HCT116 (cell line): ENCODE measurements at regions not wholly inside any gene's neighbourhood (a gene's known extent, or its start where the extent isn't known, plus 50 kb on each side); places are given as distances from the start of the nearest gene placed in this dataset.

Experiments
- ATAC-seq: fragments of 200-7000 bp; cut with Tn5 transposase; 2 replicates; pipeline ENCODE4 v1.9.1; 2020; ENCODE audit warnings: mild to moderate bottlenecking, moderate library complexity
- BruUV-seq: library from RNA; stranded (reverse); fragments of 400-500 nt; replicated peaks from 2 replicates; lab custom pipeline; 2021; lab: Mats Ljungman, UMichigan
- CTCF ChIA-PET: fragments of 300-600 bp; sonication (Branson Sonifier 250); formaldehyde crosslinking; loops from one replicate; lab custom pipeline; 2021; ENCODE audit warnings: antibody characterized with exemption; lab: Charles Lee
- POLR2A ChIA-PET: fragments of 300-600, 350-600 bp; sonication (Branson Sonifier 250); formaldehyde crosslinking; loops from one replicate; lab custom pipeline; 2021; ENCODE audit warnings: antibody characterized with exemption; lab: Charles Lee
- RAD21 ChIA-PET, 2 experiments: fragments of 300-600 bp; sonication (Branson Sonifier 250); formaldehyde crosslinking; loops; one replicate each; lab custom pipeline; 2023; ENCODE audit warnings: low total read pairs in 2 of 2; ENCODE audit not compliant: uncharacterized antibody in 2 of 2, unreplicated experiment in 2 of 2, low non-redundant PET in 1 of 2; lab: Charles Lee
- DNase-seq: peaks from one replicate; pipeline ENCODE4 v3.0.0-alpha.2; 2010; ENCODE audit warnings: low read depth, low spot score
- H2AFZ ChIP-seq: fragments of 200-600 bp; shearing (Covaris generic), sonication (generic); 2 replicates; pipeline ENCODE4 v1.6.1; 2017; ENCODE audit warnings: low read depth, mixed run types, mixed read lengths, antibody characterized with exemption, low read length; ENCODE audit not compliant: poor library complexity, severe bottlenecking
- H3K27ac ChIP-seq: 2 replicates; pipeline ENCODE4 v1.5.1; 2012; ENCODE audit warnings: low read depth, low read length
- H3K27me3 ChIP-seq: fragments of 200-600 bp; sonication (generic); 2 replicates; pipeline ENCODE4 v1.6.1; 2016; ENCODE audit warnings: mixed run types, low read length, mixed read lengths; ENCODE audit not compliant: insufficient read depth
- H3K36me3 ChIP-seq, 2 experiments: fragments of 200-500 bp in 1 of 2; fragments of 200-600 bp in 1 of 2; sonication (Bioruptor generic) in 1 of 2; sonication (generic) in 1 of 2; 2 replicates each; pipeline versions ENCODE4 v1.5.1 to v1.6.1; 2014 to 2016; ENCODE audit warnings: low read length in 2 of 2, inconsistent platforms in 1 of 2, mixed read lengths in 1 of 2, mixed run types in 1 of 2; ENCODE audit not compliant: insufficient read depth in 2 of 2, control insufficient read depth in 1 of 2
- H3K4me1 ChIP-seq, 2 experiments: fragments of 200-600 bp in 1 of 2; sonication (generic) in 1 of 2; 2 replicates each; pipeline versions ENCODE4 v1.5.1 to v1.6.1; 2012 to 2017; ENCODE audit warnings: low read length in 2 of 2, inconsistent platforms in 1 of 2, mild to moderate bottlenecking in 1 of 2, mixed read lengths in 1 of 2, mixed run types in 1 of 2, moderate library complexity in 1 of 2; ENCODE audit not compliant: insufficient read depth in 2 of 2, control insufficient read depth in 1 of 2
- H3K4me2 ChIP-seq: fragments of 200-600 bp; sonication (generic); 2 replicates; pipeline ENCODE4 v1.6.1; 2017; ENCODE audit warnings: mixed run types, low read length, mixed read lengths
- H3K4me3 ChIP-seq, 2 experiments: fragments of 200-600 bp in 1 of 2; sonication (generic) in 1 of 2; replicated peaks in 1 of 2; 2 replicates each; pipeline ENCODE4 v1.5.1; 2011 to 2016; ENCODE audit warnings: low read length in 2 of 2, control low read depth in 1 of 2, low read depth in 1 of 2, mild to moderate bottlenecking in 1 of 2, mixed read lengths in 1 of 2, mixed run types in 1 of 2
- H3K79me2 ChIP-seq: fragments of 200-600 bp; sonication (generic); 2 replicates; pipeline ENCODE4 v1.6.1; 2017; ENCODE audit warnings: mild to moderate bottlenecking, mixed run types, low read length, moderate library complexity, mixed read lengths; ENCODE audit not compliant: insufficient read depth
- H3K9ac ChIP-seq: fragments of 200-600 bp; sonication (generic); 2 replicates; pipeline ENCODE4 v1.6.1; 2016; ENCODE audit warnings: low read length, mixed read lengths
- H3K9me2 ChIP-seq: fragments of 200-600 bp; sonication (generic), shearing (Covaris generic); 2 replicates; pipeline ENCODE4 v1.6.1; 2017; ENCODE audit warnings: mixed run types, mild to moderate bottlenecking, moderate library complexity; ENCODE audit not compliant: insufficient read depth
- H3K9me3 ChIP-seq, 2 experiments: fragments of 200-500 bp in 1 of 2; fragments of 200-600 bp in 1 of 2; sonication (Bioruptor generic) in 1 of 2; sonication (generic) in 1 of 2; 2 replicates each; pipeline ENCODE4 v1.6.1; 2014 to 2017; ENCODE audit warnings: low read length in 2 of 2, mixed read lengths in 2 of 2, inconsistent platforms in 1 of 2, low read depth in 1 of 2, mild to moderate bottlenecking in 1 of 2, mixed run types in 1 of 2, moderate library complexity in 1 of 2; ENCODE audit not compliant: control insufficient read depth in 1 of 2, insufficient read depth in 1 of 2
- H4K20me1 ChIP-seq: fragments of 200-600 bp; sonication (generic), shearing (Covaris generic); 2 replicates; pipeline ENCODE4 v1.6.1; 2017; ENCODE audit warnings: mixed run types, mild to moderate bottlenecking, moderate library complexity; ENCODE audit not compliant: insufficient read depth
- EGR1 ChIP-seq: IDR thresholded peaks from 2 replicates; pipeline ENCODE4 v1.6.1; 2012; ENCODE audit warnings: low read depth
- ELF1 ChIP-seq: IDR thresholded peaks from 2 replicates; pipeline ENCODE4 v1.6.1; 2012; ENCODE audit warnings: low read depth, borderline replicate concordance
- EZH2phosphoT487 ChIP-seq: fragments of 200-600 bp; IDR thresholded peaks from 2 replicates; pipeline ENCODE4 v1.6.1; 2018; ENCODE audit warnings: antibody characterized with exemption, borderline replicate concordance
- JUND ChIP-seq: IDR thresholded peaks from 2 replicates; pipeline ENCODE4 v1.6.1; 2012
- POLR2A ChIP-seq: IDR thresholded peaks from 2 replicates; pipeline ENCODE4 v1.7.0; 2011; ENCODE audit warnings: borderline replicate concordance; ENCODE audit not compliant: insufficient read depth, insufficient read length; ENCODE audit errors: extremely low read depth
- POLR2AphosphoS5 ChIP-seq: IDR thresholded peaks from 2 replicates; pipeline ENCODE4 v1.6.1; 2011; ENCODE audit warnings: mild to moderate bottlenecking, low read depth, low read length, moderate library complexity
- SIN3A ChIP-seq: IDR thresholded peaks from 2 replicates; pipeline ENCODE4 v1.6.1; 2012; ENCODE audit warnings: low read depth
- SRF ChIP-seq: IDR thresholded peaks from 2 replicates; pipeline ENCODE4 v1.6.1; 2012; ENCODE audit warnings: low read depth
- TCF7L2 ChIP-seq: IDR thresholded peaks from 2 replicates; pipeline ENCODE4 v1.7.0; 2011; ENCODE audit warnings: borderline replicate concordance, inconsistent platforms; ENCODE audit not compliant: insufficient read depth, insufficient read length; ENCODE audit errors: extremely low read depth
- YY1 ChIP-seq: IDR thresholded peaks from 2 replicates; pipeline ENCODE4 v1.6.1; 2011; ENCODE audit warnings: low read length, low read depth, moderate library complexity, mild to moderate bottlenecking; ENCODE audit not compliant: insufficient replicate concordance; ENCODE audit errors: extremely low read depth
- ZBTB33 ChIP-seq: IDR thresholded peaks from 2 replicates; pipeline ENCODE4 v1.6.1; 2011; ENCODE audit warnings: mild to moderate bottlenecking, low read length, moderate library complexity; ENCODE audit not compliant: insufficient replicate concordance; ENCODE audit errors: extremely low read depth
- ZFX ChIP-seq: fragments of 450-650 bp; IDR thresholded peaks from 2 replicates; pipeline ENCODE4 v1.6.1; 2017
- ZNF274 ChIP-seq: fragments of 200-500 bp; sonication (Bioruptor generic); IDR thresholded peaks from 2 replicates; pipeline ENCODE4 v1.6.1; 2014; ENCODE audit warnings: mild to moderate bottlenecking, low read depth, low read length, inconsistent platforms
- intact Hi-C: fragments of 100-400 bp; cut with micrococcal nuclease; formaldehyde crosslinking; loops from 2 replicates; pipeline ENCODE4 v1.10.0; 2022
- TF ChIP-seq, protein P1 (sequence below): IDR thresholded peaks from 2 replicates; pipeline ENCODE4 v1.6.1; 2012

GRCh38 chr18:78901923-78902794 lies 77.5 kb upstream of the SALL3 start:
- Histone ChIP-seq H3K9me3 (no peaks in the 10 kb centered on the region), H3K27me3 (peaks cover 17% of the 10 kb centered on the region; the same call in 1 of the 2 replicates), H3K9ac (no peak overlapping the region), H2AFZ (no peak overlapping the region), H3K4me1 (no peaks in the 10 kb centered on the region), H3K36me3 (no peaks in the 10 kb centered on the region), H4K20me1 (no peaks in the 10 kb centered on the region), H3K4me2 (no peak overlapping the region), H3K4me3 (no peak overlapping the region), H3K9me2 (no peaks in the 10 kb centered on the region), H3K79me2 (no peaks in the 10 kb centered on the region), H3K27ac (no peak overlapping the region)
- ChIA-PET RAD21 (no interaction called here), CTCF (no interaction called here), POLR2A (no interaction called here)
- intact Hi-C loops: no loop called here
- ATAC-seq (no peak), DNase-seq (no peak)
- no TSS peak for BruUV-seq
- TF ChIP-seq ZBTB33 (no peak), ELF1 (no peak), POLR2A (no peak), POLR2AphosphoS5 (no peak), SIN3A (no peak), SRF (no peak), ZFX (no peak), TCF7L2 (no peak), JUND (no peak), YY1 (no peak), ZNF274 (no peak), EZH2phosphoT487 (no peak), EGR1 (no peak)
- TF ChIP-seq, protein P1, sequence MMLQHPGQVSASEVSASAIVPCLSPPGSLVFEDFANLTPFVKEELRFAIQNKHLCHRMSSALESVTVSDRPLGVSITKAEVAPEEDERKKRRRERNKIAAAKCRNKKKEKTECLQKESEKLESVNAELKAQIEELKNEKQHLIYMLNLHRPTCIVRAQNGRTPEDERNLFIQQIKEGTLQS: no peak
